WTC11 (cell line): ENCODE measurements at regions not wholly inside any gene's neighbourhood (a gene's known extent, or its start where the extent isn't known, plus 50 kb on each side); places are given as distances from the start of the nearest gene placed in this dataset.

ENCODE experiments used
- ATAC-seq: fragments of 200-7000 bp; cut with Tn5 transposase; 2 replicates; pipeline ENCODE4 v1.10.0; 2021; ENCODE audit warnings: mild to moderate bottlenecking, moderate library complexity
- CTCF ChIA-PET: fragments of 300-600 bp; sonication (Branson Sonifier 250); formaldehyde crosslinking; loops from one replicate; lab custom pipeline; 2021; ENCODE audit warnings: antibody characterized with exemption; lab: Charles Lee
- POLR2A ChIA-PET: fragments of 350-600 bp; sonication (Branson Sonifier 250); formaldehyde crosslinking; loops from one replicate; lab custom pipeline; 2021; ENCODE audit warnings: antibody characterized with exemption; lab: Charles Lee
- DNase-seq: peaks from one replicate; pipeline ENCODE4 v3.0.0; 2021; ENCODE audit warnings: low spot score
- H3K27ac Mint-ChIP-seq: 2 replicates; pipeline ENCODE4 v1.8.0; 2021; ENCODE audit warnings: mixed read lengths
- H3K27me3 Mint-ChIP-seq: 2 replicates; pipeline ENCODE4 v1.8.0; 2021; ENCODE audit warnings: low read depth, mild to moderate bottlenecking, moderate library complexity, mixed read lengths
- H3K36me3 Mint-ChIP-seq: 2 replicates; pipeline ENCODE4 v1.8.0; 2021; ENCODE audit warnings: mixed read lengths
- H3K4me1 Mint-ChIP-seq: 2 replicates; pipeline ENCODE4 v1.8.0; 2022; ENCODE audit warnings: mixed read lengths
- H3K4me3 Mint-ChIP-seq: 2 replicates; pipeline ENCODE4 v1.8.0; 2021; ENCODE audit warnings: mild to moderate bottlenecking, moderate library complexity, mixed read lengths
- H3K9me3 Mint-ChIP-seq: 2 replicates; pipeline ENCODE4 v1.8.0; 2021; ENCODE audit warnings: mixed read lengths
- ATF3 ChIP-seq: sonication (generic); formaldehyde crosslinking; conservative IDR thresholded peaks from 2 replicates; pipeline ENCODE4 v1.8.1; 2022; ENCODE audit warnings: mild to moderate bottlenecking, missing genetic modification reagents
- CREB1 ChIP-seq: sonication (generic); formaldehyde crosslinking; IDR thresholded peaks from 2 replicates; pipeline ENCODE4 v1.8.0; 2023; ENCODE audit warnings: mild to moderate bottlenecking, missing genetic modification reagents
- CREM ChIP-seq: sonication (generic); formaldehyde crosslinking; IDR thresholded peaks from 2 replicates; pipeline ENCODE4 v1.8.1; 2022; ENCODE audit warnings: mild to moderate bottlenecking, missing genetic modification reagents, moderate library complexity
- ERG ChIP-seq: fragments of 250-450 bp; sonication (Bioruptor Pico); IDR thresholded peaks from 2 replicates; pipeline ENCODE4 v1.8.0; 2021; ENCODE audit warnings: mild to moderate bottlenecking
- FOXP4 ChIP-seq: sonication (generic); formaldehyde crosslinking; IDR thresholded peaks from 2 replicates; pipeline ENCODE4 v1.8.0; 2022; ENCODE audit warnings: mild to moderate bottlenecking, missing genetic modification reagents
- GABPB1 ChIP-seq: sonication (generic); formaldehyde crosslinking; IDR thresholded peaks from 2 replicates; pipeline ENCODE4 v1.8.1; 2023; ENCODE audit warnings: mild to moderate bottlenecking, missing genetic modification reagents
- HMGA2 ChIP-seq: fragments of 250-450 bp; sonication (Bioruptor Pico); IDR thresholded peaks from 2 replicates; pipeline ENCODE4 v1.4.0; 2021; ENCODE audit warnings: mild to moderate bottlenecking, moderate library complexity
- IRF1 ChIP-seq: sonication (generic); formaldehyde crosslinking; IDR thresholded peaks from 2 replicates; pipeline ENCODE4 v1.8.0; 2023; ENCODE audit warnings: missing genetic modification reagents
- IRF2 ChIP-seq: sonication (generic); formaldehyde crosslinking; IDR thresholded peaks from 2 replicates; pipeline ENCODE4 v1.8.0; 2022; ENCODE audit warnings: low read depth, missing genetic modification reagents, borderline replicate concordance
- JAZF1 ChIP-seq: fragments of 250-450 bp; sonication (Bioruptor Pico); IDR thresholded peaks from 2 replicates; pipeline ENCODE4 v1.9.0; 2021; ENCODE audit warnings: moderate library complexity, mild to moderate bottlenecking, inconsistent platforms
- MAX ChIP-seq: sonication (generic); formaldehyde crosslinking; IDR thresholded peaks from 2 replicates; pipeline ENCODE4 v1.8.0; 2022; ENCODE audit warnings: mild to moderate bottlenecking, missing genetic modification reagents
- NFE2L1 ChIP-seq: sonication (generic); formaldehyde crosslinking; IDR thresholded peaks from 2 replicates; pipeline ENCODE4 v1.8.1; 2023; ENCODE audit warnings: missing genetic modification reagents
- PRDM15 ChIP-seq: sonication (generic); formaldehyde crosslinking; IDR thresholded peaks from 2 replicates; pipeline ENCODE4 v1.8.0; 2022; ENCODE audit warnings: missing genetic modification reagents
- PRRX2 ChIP-seq: fragments of 250-450 bp; sonication (Bioruptor Pico); IDR thresholded peaks from 2 replicates; pipeline ENCODE4 v1.8.0; 2021; ENCODE audit warnings: mild to moderate bottlenecking
- SMAD4 ChIP-seq: sonication (generic); formaldehyde crosslinking; IDR thresholded peaks from 2 replicates; pipeline ENCODE4 v1.8.0; 2022; ENCODE audit warnings: mild to moderate bottlenecking, missing genetic modification reagents
- SOX15 ChIP-seq: fragments of 250-450 bp; sonication (Bioruptor Pico); IDR thresholded peaks from 2 replicates; pipeline ENCODE4 v1.9.0; 2021; ENCODE audit warnings: mild to moderate bottlenecking
- TCF7 ChIP-seq: sonication (generic); formaldehyde crosslinking; IDR thresholded peaks from 2 replicates; pipeline ENCODE4 v1.8.0; 2022; ENCODE audit warnings: mild to moderate bottlenecking, low read depth, missing genetic modification reagents, moderate library complexity
- ZBTB43 ChIP-seq: sonication (generic); formaldehyde crosslinking; IDR thresholded peaks from 2 replicates; pipeline ENCODE4 v1.8.1; 2023; ENCODE audit warnings: mild to moderate bottlenecking, missing genetic modification reagents
- ZNF317 ChIP-seq: sonication (generic); formaldehyde crosslinking; IDR thresholded peaks from 2 replicates; pipeline ENCODE4 v1.8.1; 2023; ENCODE audit warnings: low read depth, mild to moderate bottlenecking, moderate library complexity, missing genetic modification reagents, borderline replicate concordance
- ZNF423 ChIP-seq: fragments of 250-450 bp; sonication (Bioruptor Pico); IDR thresholded peaks from 2 replicates; pipeline ENCODE4 v2.1.2; 2022; ENCODE audit warnings: mild to moderate bottlenecking, moderate library complexity
- ZNF532 ChIP-seq: fragments of 250-450 bp; sonication (Bioruptor Pico); IDR thresholded peaks from 2 replicates; pipeline ENCODE4 v1.9.0; 2021; ENCODE audit warnings: mild to moderate bottlenecking, borderline replicate concordance
- TF ChIP-seq, protein P1 (sequence below): sonication (generic); formaldehyde crosslinking; IDR thresholded peaks from 2 replicates; pipeline ENCODE4 v1.8.1; 2022; ENCODE audit warnings: mild to moderate bottlenecking, moderate library complexity, missing genetic modification reagents

DNA sequence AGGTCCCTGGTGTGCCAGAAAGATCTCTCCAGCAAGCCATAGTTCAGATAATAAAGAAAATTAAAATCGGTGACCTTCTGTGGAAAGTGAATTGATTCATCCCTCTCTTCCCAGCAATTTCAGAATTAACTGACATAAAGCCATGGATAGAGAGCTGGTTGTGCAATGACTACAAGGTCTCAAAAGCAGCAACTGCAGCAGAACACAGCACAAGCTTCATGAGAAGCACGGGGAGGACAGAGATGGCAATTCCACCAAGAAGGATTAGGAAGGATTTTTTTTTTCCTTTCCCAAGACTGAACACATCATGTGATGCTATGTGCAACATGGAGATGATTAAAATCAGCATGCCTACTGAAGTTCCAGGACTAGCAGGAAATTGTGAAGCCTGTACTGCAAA, 154.9 kb upstream of the PLEKHG7 start (continued):
- TF ChIP-seq JAZF1 (CRISPR knock-in tag) = no peak
- no peak for TF ChIP-seq SMAD4 (CRISPR knock-in tag)
- no peak for TF ChIP-seq TCF7 (CRISPR knock-in tag)
- TF ChIP-seq SOX15 (CRISPR knock-in tag) = no peak
- TF ChIP-seq PRRX2 (CRISPR knock-in tag) = no peak
- TF ChIP-seq GABPB1 (CRISPR knock-in tag) = no peak
- TF ChIP-seq ZNF317 (CRISPR knock-in tag) = no peak
- no peak for TF ChIP-seq CREM

- peaks cover 23% of the 10 kb centered on the region for H3K4me1 Mint-ChIP-seq
- H3K27me3 Mint-ChIP-seq = no peaks in the 10 kb centered on the region
- no peak overlapping the region for H3K4me3 Mint-ChIP-seq
- H3K27ac Mint-ChIP-seq = no peak overlapping the region
- ChIA-PET POLR2A (no interaction called here), CTCF (no interaction called here)
- H3K36me3 Mint-ChIP-seq = peaks cover 2% of the 10 kb centered on the region; the same call in 1 of the 2 replicates
- DNase-seq = no peak
- ATAC-seq = no peak
- no peak for TF ChIP-seq MAX (CRISPR knock-in tag)
- TF ChIP-seq IRF2 = no peak
- no peak for TF ChIP-seq IRF1 (CRISPR knock-in tag)
- TF ChIP-seq HMGA2 = no peak
- TF ChIP-seq, protein P1, sequence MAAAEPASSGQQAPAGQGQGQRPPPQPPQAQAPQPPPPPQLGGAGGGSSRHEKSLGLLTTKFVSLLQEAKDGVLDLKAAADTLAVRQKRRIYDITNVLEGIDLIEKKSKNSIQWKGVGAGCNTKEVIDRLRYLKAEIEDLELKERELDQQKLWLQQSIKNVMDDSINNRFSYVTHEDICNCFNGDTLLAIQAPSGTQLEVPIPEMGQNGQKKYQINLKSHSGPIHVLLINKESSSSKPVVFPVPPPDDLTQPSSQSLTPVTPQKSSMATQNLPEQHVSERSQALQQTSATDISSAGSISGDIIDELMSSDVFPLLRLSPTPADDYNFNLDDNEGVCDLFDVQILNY = no peak
- no peak for TF ChIP-seq ATF3 (CRISPR knock-in tag)
- TF ChIP-seq CREB1 (CRISPR knock-in tag) = no peak
- TF ChIP-seq NFE2L1 = no peak
- no peak for TF ChIP-seq PRDM15 (CRISPR knock-in tag)
- no peak for TF ChIP-seq FOXP4 (CRISPR knock-in tag)
- TF ChIP-seq ZNF423 = no peak
- no peak for TF ChIP-seq ZNF317 (CRISPR knock-in tag)
- no peak for TF ChIP-seq ERG (CRISPR knock-in tag)
- no peak for TF ChIP-seq ZNF532 (CRISPR knock-in tag)
- TF ChIP-seq ZBTB43 (CRISPR knock-in tag) = no peak
- peaks cover 9% of the 10 kb centered on the region; the same call in 1 of the 2 replicates for H3K9me3 Mint-ChIP-seq
Observed at GRCh38 chr12:92547420-92547819, 155.4 kb upstream of the PLEKHG7 start.
